ENCODE measurements at regions not wholly inside any gene's neighbourhood (a gene's known extent, or its start where the extent isn't known, plus 50 kb on each side); places are given as distances from the start of the nearest gene placed in this dataset.
A peak's percentile ranks its signal among the peaks of the same experiment; 100 is the strongest.
"Not testable (repeated sequence)": the region's sequence is repeated elsewhere in the genome, so short reads cannot be mapped to it uniquely, and the experiment has no call there.

DNA sequence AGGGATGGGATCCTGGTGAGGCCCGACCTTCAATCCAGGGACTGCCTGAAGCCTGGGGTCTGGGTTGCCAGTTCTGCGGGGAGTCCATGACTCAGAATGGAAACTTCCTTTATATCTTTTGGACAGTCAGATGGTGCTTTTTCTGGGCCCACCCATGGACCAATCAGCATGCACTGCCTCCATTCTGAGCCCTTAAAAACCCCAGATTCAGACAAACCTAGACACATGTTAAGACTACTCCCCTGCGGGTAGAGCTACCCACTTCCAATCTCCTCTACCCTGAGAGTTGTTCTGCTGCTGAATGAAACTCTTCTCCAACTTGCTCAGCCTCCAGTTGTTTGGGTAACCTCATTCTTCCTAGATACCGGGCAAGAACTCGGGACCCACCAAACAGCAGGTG lies 1315.2 kb upstream of the MIR17HG start:
- H3K36me3 ChIP-seq (ENCODE audit: insufficient read depth, insufficient read length, low read length) = no peaks in the 10 kb centered on the region
- no peak overlapping the region for H3K4me3 ChIP-seq (ENCODE audit: insufficient read length, low read depth)
- peaks cover 6% of the 10 kb centered on the region; the same call in 1 of the 2 replicates for H3K9me3 ChIP-seq (ENCODE audit: insufficient read depth, low read length)
- no peak overlapping the region for H3K9ac ChIP-seq (ENCODE audit: insufficient read length, low read depth)
- DNase-seq (ENCODE audit: low read depth, low spot score) = no peak
- no peak for TF ChIP-seq ZNF274 (IDR thresholded peaks at IDR 0.05; ENCODE audit: low read depth, low read length)
- no peaks in the 10 kb centered on the region for H3K4me1 ChIP-seq (ENCODE audit: insufficient read depth, insufficient read length)
- H3K27me3 ChIP-seq (ENCODE audit: insufficient read depth, insufficient read length) = no peaks in the 10 kb centered on the region

DNA sequence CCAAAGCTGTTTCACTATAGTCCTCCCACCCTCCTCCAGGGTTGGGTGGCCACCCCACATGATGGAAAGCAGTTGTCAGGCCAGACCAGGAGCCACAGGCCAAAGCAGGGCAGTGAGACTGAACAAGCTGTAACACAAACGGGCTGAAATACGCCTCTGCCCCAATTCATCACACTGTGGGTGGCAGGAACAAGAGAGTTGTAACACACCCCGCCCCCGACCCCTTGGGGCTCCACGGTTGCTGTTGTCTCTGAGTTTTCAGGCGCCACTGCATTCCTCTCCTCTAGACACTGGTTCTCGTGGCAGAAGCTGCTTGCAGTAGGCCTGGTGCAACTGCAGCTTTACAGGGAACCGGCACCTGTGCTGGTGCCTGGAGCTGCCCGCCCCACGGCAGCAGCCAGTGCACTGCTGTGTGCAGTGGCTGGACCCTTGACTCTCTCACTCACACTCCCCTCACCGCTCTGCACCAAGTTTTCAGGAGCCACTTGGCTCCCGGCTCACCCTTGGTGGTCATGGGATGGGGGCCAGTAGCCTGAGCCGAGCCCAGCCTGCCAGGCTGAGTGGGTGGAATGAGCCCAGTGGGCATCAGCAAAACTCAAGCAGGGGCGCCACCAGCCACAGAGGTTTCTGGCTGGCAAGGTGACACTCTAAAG lies 1314.5 kb upstream of the MIR17HG start:
- H3K27me3 ChIP-seq (ENCODE audit: insufficient read depth, insufficient read length) = no peaks in the 10 kb centered on the region
- no peak for DNase-seq (ENCODE audit: low read depth, low spot score)
- no peak overlapping the region for H3K4me3 ChIP-seq (ENCODE audit: insufficient read length, low read depth)
- no peaks in the 10 kb centered on the region for H3K9me3 ChIP-seq (ENCODE audit: insufficient read depth, low read length)
- H3K9ac ChIP-seq (ENCODE audit: insufficient read length, low read depth) = no peak overlapping the region
- TF ChIP-seq YY1 (IDR thresholded peaks at IDR 0.05; ENCODE audit: insufficient read depth, insufficient read length) = no peak
- no peak for TF ChIP-seq ZNF274 (IDR thresholded peaks at IDR 0.05; ENCODE audit: low read depth, low read length)
- no peak for TF ChIP-seq SUZ12 (IDR thresholded peaks at IDR 0.05; ENCODE audit: extremely low read depth, insufficient read depth, insufficient read length)
- H3K4me1 ChIP-seq (ENCODE audit: insufficient read depth, insufficient read length) = no peaks in the 10 kb centered on the region
- H3K36me3 ChIP-seq (ENCODE audit: insufficient read depth, insufficient read length, low read length) = no peaks in the 10 kb centered on the region

GRCh38 chr13:90039516-90039915 lies 1308.0 kb upstream of the MIR17HG start:
- Histone ChIP-seq H3K4me3 (ENCODE audit: insufficient read length, low read depth) (no peak overlapping the region), H3K9me3 (ENCODE audit: insufficient read depth, low read length) (no peaks in the 10 kb centered on the region), H3K27me3 (ENCODE audit: insufficient read depth, insufficient read length) (no peaks in the 10 kb centered on the region), H3K36me3 (ENCODE audit: insufficient read depth, insufficient read length, low read length) (no peaks in the 10 kb centered on the region), H3K9ac (ENCODE audit: insufficient read length, low read depth) (no peak overlapping the region), H3K4me1 (ENCODE audit: insufficient read depth, insufficient read length) (no peaks in the 10 kb centered on the region)
- DNase-seq (ENCODE audit: low read depth, low spot score) = no peak
- TF ChIP-seq ZNF274 (IDR thresholded peaks at IDR 0.05; ENCODE audit: low read depth, low read length) (no peak), YY1 (IDR thresholded peaks at IDR 0.05; ENCODE audit: insufficient read depth, insufficient read length) (no peak), SUZ12 (IDR thresholded peaks at IDR 0.05; ENCODE audit: extremely low read depth, insufficient read depth, insufficient read length) (no peak)

DNA sequence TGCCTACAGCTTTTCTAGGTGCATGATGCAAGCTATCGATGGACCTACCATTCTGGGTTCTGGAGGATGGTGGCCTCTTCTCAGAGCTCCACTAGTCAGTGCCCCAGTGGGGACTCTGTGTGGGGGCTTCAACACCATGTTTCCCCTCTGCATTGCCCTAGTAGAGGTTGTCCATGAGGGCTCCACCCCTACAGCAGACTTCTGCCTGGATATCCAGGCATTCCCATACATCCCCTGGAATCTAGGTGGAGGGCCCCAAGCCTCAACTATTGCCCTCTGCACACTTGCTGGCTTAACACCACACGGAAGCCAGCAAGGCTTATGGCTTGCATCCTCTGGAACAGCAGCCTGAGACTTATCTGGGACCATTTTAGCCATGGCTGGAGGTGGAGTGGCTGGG lies 1299.9 kb upstream of the MIR17HG start:
- TF ChIP-seq ZNF274 (IDR thresholded peaks at IDR 0.05; ENCODE audit: low read depth, low read length) (no peak), SUZ12 (IDR thresholded peaks at IDR 0.05; ENCODE audit: extremely low read depth, insufficient read depth, insufficient read length) (no peak), YY1 (IDR thresholded peaks at IDR 0.05; ENCODE audit: insufficient read depth, insufficient read length) (no peak)
- Histone ChIP-seq H3K27me3 (ENCODE audit: insufficient read depth, insufficient read length) (no peaks in the 10 kb centered on the region), H3K4me3 (ENCODE audit: insufficient read length, low read depth) (no peak overlapping the region), H3K36me3 (ENCODE audit: insufficient read depth, insufficient read length, low read length) (no peaks in the 10 kb centered on the region), H3K9ac (ENCODE audit: insufficient read length, low read depth) (no peak overlapping the region), H3K9me3 (ENCODE audit: insufficient read depth, low read length) (peaks cover 26% of the 10 kb centered on the region), H3K4me1 (ENCODE audit: insufficient read depth, insufficient read length) (no peaks in the 10 kb centered on the region)
- DNase-seq (ENCODE audit: low read depth, low spot score) = no peak

- no peaks in the 10 kb centered on the region for H3K27me3 ChIP-seq (ENCODE audit: insufficient read depth, insufficient read length)
- no peak overlapping the region for H3K4me3 ChIP-seq (ENCODE audit: insufficient read length, low read depth)
- DNase-seq (ENCODE audit: low read depth, low spot score) = peak; percentile 13
- TF ChIP-seq YY1 (IDR thresholded peaks at IDR 0.05; ENCODE audit: insufficient read depth, insufficient read length) (no peak), SUZ12 (IDR thresholded peaks at IDR 0.05; ENCODE audit: extremely low read depth, insufficient read depth, insufficient read length) (no peak), ZNF274 (IDR thresholded peaks at IDR 0.05; ENCODE audit: low read depth, low read length) (no peak)
- H3K36me3 ChIP-seq (ENCODE audit: insufficient read depth, insufficient read length, low read length) = no peaks in the 10 kb centered on the region
- H3K9ac ChIP-seq (ENCODE audit: insufficient read length, low read depth) = no peak overlapping the region
- peaks cover 26% of the 10 kb centered on the region for H3K9me3 ChIP-seq (ENCODE audit: insufficient read depth, low read length)
- H3K4me1 ChIP-seq (ENCODE audit: insufficient read depth, insufficient read length) = no peaks in the 10 kb centered on the region
Observed at GRCh38 chr13:90049989-90050671, 1297.4 kb upstream of the MIR17HG start.

DNA sequence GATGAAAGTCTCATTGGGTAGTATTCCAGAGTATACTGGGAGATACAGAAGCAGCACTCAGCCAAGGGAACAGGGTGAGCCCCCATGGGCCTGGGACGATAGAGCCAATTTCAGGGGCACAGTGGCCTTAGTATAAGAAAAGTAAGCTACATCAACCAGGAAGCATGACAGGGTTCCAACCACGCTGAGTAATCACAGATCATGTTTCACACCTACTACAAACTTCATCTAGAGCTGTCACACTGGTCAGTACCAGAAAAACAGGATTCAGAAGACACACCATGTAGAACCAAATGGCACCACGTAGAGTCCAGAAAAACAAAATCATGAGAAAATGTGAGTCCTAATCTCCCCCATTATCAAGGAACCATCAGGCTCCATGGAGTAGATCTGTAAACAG lies 1292.4 kb upstream of the MIR17HG start:
- Histone ChIP-seq H3K9me3 (ENCODE audit: insufficient read depth, low read length) (no peaks in the 10 kb centered on the region), H3K36me3 (ENCODE audit: insufficient read depth, insufficient read length, low read length) (no peaks in the 10 kb centered on the region), H3K4me3 (ENCODE audit: insufficient read length, low read depth) (no peak overlapping the region), H3K4me1 (ENCODE audit: insufficient read depth, insufficient read length) (no peaks in the 10 kb centered on the region), H3K27me3 (ENCODE audit: insufficient read depth, insufficient read length) (no peaks in the 10 kb centered on the region), H3K9ac (ENCODE audit: insufficient read length, low read depth) (no peak overlapping the region)
- DNase-seq (ENCODE audit: low read depth, low spot score) = no peak
- TF ChIP-seq YY1 (IDR thresholded peaks at IDR 0.05; ENCODE audit: insufficient read depth, insufficient read length) (no peak), ZNF274 (IDR thresholded peaks at IDR 0.05; ENCODE audit: low read depth, low read length) (no peak), SUZ12 (IDR thresholded peaks at IDR 0.05; ENCODE audit: extremely low read depth, insufficient read depth, insufficient read length) (no peak)

DNA sequence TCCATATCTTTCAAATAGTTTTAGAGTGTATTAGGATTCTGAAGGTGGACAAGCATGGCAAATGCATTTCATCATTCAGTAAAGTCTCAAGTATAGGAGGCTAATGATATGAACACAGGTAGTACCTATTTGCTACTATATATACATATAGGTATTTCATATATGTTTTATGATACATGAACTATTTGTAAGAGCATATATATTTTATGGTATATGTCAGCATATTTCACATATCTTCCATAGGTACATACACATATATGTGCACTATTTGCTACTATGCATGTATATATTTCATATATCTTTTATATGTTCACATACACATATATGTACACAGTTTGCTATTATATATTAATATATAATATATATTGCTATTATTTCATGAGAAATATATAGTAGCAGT lies 1291.7 kb upstream of the MIR17HG start:
- Histone ChIP-seq H3K4me1 (ENCODE audit: insufficient read depth, insufficient read length) (no peaks in the 10 kb centered on the region), H3K4me3 (ENCODE audit: insufficient read length, low read depth) (no peak overlapping the region), H3K9me3 (ENCODE audit: insufficient read depth, low read length) (no peaks in the 10 kb centered on the region), H3K9ac (ENCODE audit: insufficient read length, low read depth) (no peak overlapping the region), H3K27me3 (ENCODE audit: insufficient read depth, insufficient read length) (no peaks in the 10 kb centered on the region), H3K36me3 (ENCODE audit: insufficient read depth, insufficient read length, low read length) (no peaks in the 10 kb centered on the region)
- TF ChIP-seq ZNF274 (IDR thresholded peaks at IDR 0.05; ENCODE audit: low read depth, low read length) (no peak), YY1 (IDR thresholded peaks at IDR 0.05; ENCODE audit: insufficient read depth, insufficient read length) (no peak), SUZ12 (IDR thresholded peaks at IDR 0.05; ENCODE audit: extremely low read depth, insufficient read depth, insufficient read length) (no peak)
- DNase-seq (ENCODE audit: low read depth, low spot score) = no peak

DNA sequence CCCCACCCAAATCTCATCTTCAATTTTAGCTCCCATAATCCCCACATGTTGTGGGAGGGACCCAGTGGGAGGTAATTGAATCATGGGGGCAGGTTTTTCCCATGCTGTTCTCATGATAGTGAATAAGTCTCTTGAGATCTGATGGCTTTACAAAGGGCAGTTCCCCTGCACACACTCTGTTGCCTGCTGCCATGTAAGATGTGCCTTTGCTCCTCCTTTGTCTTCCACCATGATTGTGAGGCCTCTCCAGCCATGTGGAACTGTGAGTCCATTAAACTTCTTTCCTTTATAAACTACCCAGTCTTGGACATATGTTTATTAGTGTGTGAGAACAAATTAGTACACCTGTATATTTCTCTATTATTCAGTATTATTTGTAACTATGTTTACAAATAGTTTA lies 1283.3 kb upstream of the MIR17HG start:
- not testable (repeated sequence) for H3K4me1 ChIP-seq (ENCODE audit: insufficient read depth, insufficient read length); H3K27me3 ChIP-seq (ENCODE audit: insufficient read depth, insufficient read length); H3K36me3 ChIP-seq (ENCODE audit: insufficient read depth, insufficient read length, low read length); H3K9me3 ChIP-seq (ENCODE audit: insufficient read depth, low read length); H3K4me3 ChIP-seq (ENCODE audit: insufficient read length, low read depth); H3K9ac ChIP-seq (ENCODE audit: insufficient read length, low read depth); DNase-seq (ENCODE audit: low read depth, low spot score)
